H9 (cell line): ENCODE measurements at regions not wholly inside any gene's neighbourhood (a gene's known extent, or its start where the extent isn't known, plus 50 kb on each side); places are given as distances from the start of the nearest gene placed in this dataset.

Experiments
- DNase-seq: peaks from one replicate; pipeline ENCODE4 v3.0.0-alpha.2; 2017
- H2AFZ ChIP-seq: one replicate; pipeline ENCODE4 v1.6.1; 2013; ENCODE audit warnings: mild to moderate bottlenecking, low read length, control low read depth, moderate library complexity
- H2AK5ac ChIP-seq: 2 replicates; pipeline ENCODE4 v1.6.1; 2013; ENCODE audit warnings: low read length, control low read depth, mixed read lengths; ENCODE audit not compliant: insufficient read length
- H2BK120ac ChIP-seq: one replicate; pipeline ENCODE4 v1.6.1; 2013; ENCODE audit warnings: low read depth, mild to moderate bottlenecking, low read length, control low read depth, inconsistent platforms; ENCODE audit not compliant: poor library complexity, severe bottlenecking
- H2BK12ac ChIP-seq: 2 replicates; pipeline ENCODE4 v1.6.1; 2013; ENCODE audit warnings: low read length, control low read depth, mixed read lengths, low read depth; ENCODE audit not compliant: insufficient read length
- H2BK15ac ChIP-seq: 2 replicates; pipeline ENCODE4 v1.6.1; 2013; ENCODE audit warnings: low read depth, low read length, control low read depth
- H2BK20ac ChIP-seq: one replicate; pipeline ENCODE4 v1.6.1; 2013; ENCODE audit warnings: low read depth, mild to moderate bottlenecking, low read length, control low read depth, inconsistent platforms; ENCODE audit not compliant: poor library complexity, severe bottlenecking
- H2BK5ac ChIP-seq: 2 replicates; pipeline ENCODE4 v1.6.1; 2013; ENCODE audit warnings: low read length, control low read depth, mixed read lengths; ENCODE audit not compliant: insufficient read length
- H3K14ac ChIP-seq: 2 replicates; pipeline ENCODE4 v1.6.1; 2013; ENCODE audit warnings: low read length, control low read depth; ENCODE audit not compliant: insufficient read depth
- H3K18ac ChIP-seq: 2 replicates; pipeline ENCODE4 v1.6.1; 2013; ENCODE audit warnings: low read depth, mild to moderate bottlenecking, mixed read lengths, low read length, control low read depth; ENCODE audit not compliant: insufficient read length
- H3K23ac ChIP-seq: 2 replicates; pipeline ENCODE4 v1.6.1; 2013; ENCODE audit warnings: low read length, control low read depth, mixed read lengths, low read depth; ENCODE audit not compliant: insufficient read length
- H3K23me2 ChIP-seq: 2 replicates; pipeline ENCODE4 v1.6.1; 2013; ENCODE audit warnings: low read depth, mild to moderate bottlenecking, mixed read lengths, low read length, control low read depth; ENCODE audit not compliant: insufficient read length, poor library complexity, severe bottlenecking
- H3K27ac ChIP-seq: 2 replicates; pipeline ENCODE4 v1.5.1; 2013; ENCODE audit warnings: low read length, control low read depth, mixed read lengths, low read depth; ENCODE audit not compliant: insufficient read length
- H3K27me3 ChIP-seq: 2 replicates; pipeline ENCODE4 v1.6.1; 2013; ENCODE audit warnings: low read length, control low read depth, inconsistent platforms; ENCODE audit not compliant: insufficient read depth
- H3K4ac ChIP-seq: 2 replicates; pipeline ENCODE4 v1.6.1; 2013; ENCODE audit warnings: low read depth, mild to moderate bottlenecking, control low read depth, inconsistent platforms, low read length, moderate library complexity
- H3K4me1 ChIP-seq: 2 replicates; pipeline ENCODE4 v1.6.1; 2013; ENCODE audit warnings: low read length, control low read depth, inconsistent platforms; ENCODE audit not compliant: insufficient read depth
- H3K4me2 ChIP-seq: 2 replicates; pipeline ENCODE4 v1.6.1; 2013; ENCODE audit warnings: low read length, control low read depth, mixed read lengths; ENCODE audit not compliant: insufficient read length, insufficient read depth
- H3K56ac ChIP-seq: 2 replicates; pipeline ENCODE4 v1.6.1; 2013; ENCODE audit warnings: low read depth, mild to moderate bottlenecking, mixed read lengths, low read length, control low read depth; ENCODE audit not compliant: insufficient read length
- H3K79me1 ChIP-seq: 2 replicates; pipeline ENCODE4 v1.6.1; 2013; ENCODE audit warnings: low read depth, mild to moderate bottlenecking, moderate library complexity, low read length, control low read depth, inconsistent platforms; ENCODE audit not compliant: insufficient read depth, poor library complexity, severe bottlenecking
- H3K79me2 ChIP-seq: 2 replicates; pipeline ENCODE4 v1.6.1; 2013; ENCODE audit warnings: low read length, control low read depth, inconsistent platforms; ENCODE audit not compliant: insufficient read depth
- H3K9ac ChIP-seq: 2 replicates; pipeline ENCODE4 v1.6.1; 2013; ENCODE audit warnings: low read length, control low read depth, mixed read lengths; ENCODE audit not compliant: insufficient read length; ENCODE audit errors: extremely low read depth
- H3K9me3 ChIP-seq: one replicate; pipeline ENCODE4 v1.6.1; 2013; ENCODE audit warnings: low read depth, low read length, inconsistent platforms; ENCODE audit not compliant: control insufficient read depth
- H3T11ph ChIP-seq: one replicate; pipeline ENCODE4 v1.6.1; 2013; ENCODE audit warnings: mild to moderate bottlenecking, low read length, control low read depth, inconsistent platforms
- H4K20me1 ChIP-seq: one replicate; pipeline ENCODE4 v1.6.1; 2013; ENCODE audit not compliant: control insufficient read depth, insufficient read length, insufficient read depth
- H4K5ac ChIP-seq: 2 replicates; pipeline ENCODE4 v1.6.1; 2013; ENCODE audit warnings: low read depth, mild to moderate bottlenecking, mixed read lengths, low read length, control low read depth; ENCODE audit not compliant: insufficient read length
- H4K8ac ChIP-seq: replicated peaks from 2 replicates; pipeline ENCODE4 v1.6.1; 2013; ENCODE audit warnings: low read length, control low read depth, mixed read lengths, low read depth; ENCODE audit not compliant: insufficient read length
- H4K91ac ChIP-seq: 2 replicates; pipeline ENCODE4 v1.6.1; 2013; ENCODE audit warnings: low read depth, mild to moderate bottlenecking, moderate library complexity, mixed read lengths, low read length, control low read depth; ENCODE audit not compliant: insufficient read length
- H3K27ac Mint-ChIP-seq, 3 experiments: 2 replicates in 2 of 3; 3 replicates in 1 of 3; pipeline ENCODE4 v1.8.0; 2020 to 2021; ENCODE audit warnings: mixed read lengths in 3 of 3, mild to moderate bottlenecking in 1 of 3, moderate library complexity in 1 of 3
- H3K27me3 Mint-ChIP-seq: 2 replicates; pipeline ENCODE4 v1.8.0; 2021; ENCODE audit warnings: low read depth, mild to moderate bottlenecking, moderate library complexity, mixed read lengths
- H3K36me3 Mint-ChIP-seq, 3 experiments: 2 replicates in 2 of 3; 3 replicates in 1 of 3; pipeline ENCODE4 v1.8.0; 2020 to 2021; ENCODE audit warnings: low read depth in 3 of 3, mixed read lengths in 3 of 3; ENCODE audit not compliant: insufficient read depth in 1 of 3
- H3K4me1 Mint-ChIP-seq, 2 experiments: 2 replicates each; pipeline ENCODE4 v1.8.0; 2020; ENCODE audit warnings: mixed read lengths in 2 of 2
- H3K4me3 Mint-ChIP-seq, 2 experiments: 2 replicates in 1 of 2; 3 replicates in 1 of 2; pipeline ENCODE4 v1.8.0; 2020 to 2021; ENCODE audit warnings: mild to moderate bottlenecking in 2 of 2, mixed read lengths in 2 of 2, moderate library complexity in 1 of 2
- H3K9me3 Mint-ChIP-seq, 2 experiments: 2 replicates in 1 of 2; 3 replicates in 1 of 2; pipeline ENCODE4 v1.8.0; 2020; ENCODE audit warnings: mild to moderate bottlenecking in 2 of 2, mixed read lengths in 2 of 2, moderate library complexity in 1 of 2
- WGBS: extraction: QIAGEN DNeasy Blood & Tissue Kit; methylation state at CpG from one replicate; pipeline ENCODE4 v1.1.7; 2013; ENCODE audit warnings: missing lambda C conversion rate, low lambda C conversion rate, mixed read lengths; ENCODE audit not compliant: insufficient read length; ENCODE audit errors: extremely low coverage; 5-methylcytosine and 5-hydroxymethylcytosine counted together
- TF ChIP-seq, protein P1 (sequence below): fragments of 200-600 bp; sonication (generic); conservative IDR thresholded peaks from 3 replicates; pipeline ENCODE4 v1.8.0; 2021; ENCODE audit warnings: antibody characterized with exemption, mild to moderate bottlenecking

DNA sequence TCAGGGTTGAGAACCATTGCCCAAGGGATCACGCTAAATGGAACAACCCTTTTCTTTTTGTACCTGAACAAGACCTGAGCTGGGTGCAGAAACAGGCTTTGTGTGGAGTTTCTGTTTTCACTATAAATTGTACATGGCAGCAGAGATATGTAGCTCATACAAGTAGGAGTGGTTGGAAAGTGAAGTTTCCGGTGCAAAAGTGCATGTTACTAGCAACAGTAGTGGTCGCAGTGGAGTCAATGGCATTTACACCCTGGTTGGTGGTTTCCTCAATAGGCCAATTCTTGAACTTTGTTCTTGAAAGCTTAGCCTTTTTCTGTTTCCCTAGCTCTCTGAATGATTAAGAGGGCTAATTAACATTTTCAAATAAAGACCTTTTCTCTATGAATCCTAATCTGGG lies 170.7 kb downstream of the NEBL start:
- H3K56ac ChIP-seq, result no peak overlapping the region
- no peaks in the 10 kb centered on the region for H3K79me1 ChIP-seq
- Mint-ChIP-seq H3K27ac (no peak overlapping the region), H3K27me3 (no peaks in the 10 kb centered on the region; the same call in 1 of the 2 replicates), H3K36me3 (peaks cover 3 to 20% (median 12%) of the 10 kb centered on the region in 3 experiments; a peak in 6 of 7 replicates), H3K9me3 (peaks cover 17 to 22% of the 10 kb centered on the region in 2 experiments), H3K4me3 (no peak overlapping the region), H3K4me1 (no peaks in the 10 kb centered on the region; a peak in 1 of 4 replicates)
- no peak overlapping the region for H2BK15ac ChIP-seq
- H3K14ac ChIP-seq, result no peak overlapping the region
- no peak overlapping the region for H2BK120ac ChIP-seq
- no peak overlapping the region for H2AK5ac ChIP-seq
- H3K27ac ChIP-seq, result no peak overlapping the region
- H3K79me2 ChIP-seq, result no peaks in the 10 kb centered on the region
- TF ChIP-seq, protein P1, sequence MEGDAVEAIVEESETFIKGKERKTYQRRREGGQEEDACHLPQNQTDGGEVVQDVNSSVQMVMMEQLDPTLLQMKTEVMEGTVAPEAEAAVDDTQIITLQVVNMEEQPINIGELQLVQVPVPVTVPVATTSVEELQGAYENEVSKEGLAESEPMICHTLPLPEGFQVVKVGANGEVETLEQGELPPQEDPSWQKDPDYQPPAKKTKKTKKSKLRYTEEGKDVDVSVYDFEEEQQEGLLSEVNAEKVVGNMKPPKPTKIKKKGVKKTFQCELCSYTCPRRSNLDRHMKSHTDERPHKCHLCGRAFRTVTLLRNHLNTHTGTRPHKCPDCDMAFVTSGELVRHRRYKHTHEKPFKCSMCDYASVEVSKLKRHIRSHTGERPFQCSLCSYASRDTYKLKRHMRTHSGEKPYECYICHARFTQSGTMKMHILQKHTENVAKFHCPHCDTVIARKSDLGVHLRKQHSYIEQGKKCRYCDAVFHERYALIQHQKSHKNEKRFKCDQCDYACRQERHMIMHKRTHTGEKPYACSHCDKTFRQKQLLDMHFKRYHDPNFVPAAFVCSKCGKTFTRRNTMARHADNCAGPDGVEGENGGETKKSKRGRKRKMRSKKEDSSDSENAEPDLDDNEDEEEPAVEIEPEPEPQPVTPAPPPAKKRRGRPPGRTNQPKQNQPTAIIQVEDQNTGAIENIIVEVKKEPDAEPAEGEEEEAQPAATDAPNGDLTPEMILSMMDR, result no peak
- H3K9me3 ChIP-seq, result peaks cover 7% of the 10 kb centered on the region
- H2AFZ ChIP-seq, result no peak overlapping the region
- no peaks in the 10 kb centered on the region for H4K20me1 ChIP-seq
- no peaks in the 10 kb centered on the region for H3K23me2 ChIP-seq
- no peak overlapping the region for H4K91ac ChIP-seq
- DNase-seq, result no peak
- H3K18ac ChIP-seq, result no peak overlapping the region
- WGBS, result no CpG with 5 or more reads among the region's 3 CpGs
- H3K23ac ChIP-seq, result no peak overlapping the region
- H3K4ac ChIP-seq, result no peak overlapping the region
- H3K27me3 ChIP-seq, result no peaks in the 10 kb centered on the region
- no peak overlapping the region for H3K4me2 ChIP-seq
- no peak overlapping the region for H2BK20ac ChIP-seq
- H4K8ac ChIP-seq, result no peak overlapping the region
- H2BK12ac ChIP-seq, result no peak overlapping the region
- H2BK5ac ChIP-seq, result no peak overlapping the region
- no peak overlapping the region for H3T11ph ChIP-seq
- no peak overlapping the region for H4K5ac ChIP-seq
- no peaks in the 10 kb centered on the region for H3K4me1 ChIP-seq
- H3K9ac ChIP-seq, result no peak overlapping the region
